Pancreas (tissue), 10 donors: ENCODE measurements at regions not wholly inside any gene's neighbourhood (a gene's known extent, or its start where the extent isn't known, plus 50 kb on each side); places are given as distances from the start of the nearest gene placed in this dataset.

Source experiments
- ATAC-seq, 4 donors: fragments of 200-7000 bp; cut with Tn5 transposase; one replicate each; pipeline versions ENCODE4 v1.8.0 to v1.9.1; 2020; ENCODE audit warnings: mild to moderate bottlenecking in 4 of 4, moderate library complexity in 4 of 4
- DNase-seq, 6 donors: peaks; one replicate each; pipeline ENCODE4 v3.0.0-alpha.2; 2020
- FAIRE-seq: peaks from 2 replicates; lab custom pipeline; 2012; peaks lifted over from hg19 to GRCh38; lab: Jason Lieb, UNC
- H3K27ac ChIP-seq, 4 donors: fragments of 200-600 bp; sonication (generic); 1 replicate in 3 of 4; 2 replicates in 1 of 4; pipeline versions ENCODE4 v1.5.0 to v1.8.0; 2020
- H3K27me3 ChIP-seq, 4 donors: fragments of 200-600 bp; one replicate each; pipeline ENCODE4 v1.8.0; 2021
- H3K36me3 ChIP-seq, 3 donors: fragments of 200-600 bp; sonication (generic) in 1 of 3; one replicate each; pipeline versions ENCODE4 v1.5.0 to v1.8.0; 2020 to 2021
- H3K4me1 ChIP-seq, 3 donors: fragments of 200-600 bp; one replicate each; pipeline ENCODE4 v1.8.0; 2021
- H3K4me3 ChIP-seq, 4 donors: fragments of 200-600 bp; sonication (generic) in 2 of 4; one replicate each; pipeline versions ENCODE4 v1.5.0 to v1.8.0; 2020 to 2021
- H3K9me3 ChIP-seq, 4 donors: fragments of 200-600 bp; one replicate each; pipeline ENCODE4 v1.8.0; 2021
- CTCF ChIP-seq, 4 donors: fragments of 200-600 bp; sonication (generic) in 3 of 4; IDR thresholded peaks; one replicate each; pipeline versions ENCODE4 v1.5.0 to v1.8.0; 2021; ENCODE audit warnings: antibody characterized with exemption in 4 of 4
- WGBS, 2 donors: extraction: QIAGEN DNeasy Blood & Tissue Kit; methylation state at CpG; one replicate each; pipeline ENCODE4 v1.1.7; 2013; 5-methylcytosine and 5-hydroxymethylcytosine counted together
- intact Hi-C, 3 donors: fragments of 100-400 bp; cut with DNase I; formaldehyde crosslinking; loops; one replicate each; pipeline versions ENCODE4 v1.11.1 to v1.14.2; 2022
- donor health status: healthy with polysubstance abuse.
- donor health status: DM: no; HTN: no; CAD: no; lungs with moderate emphysema.
- donor health status: DM: no; HTN: no; CAD: no.
- donor health status: control.
- donor health status: control.
- donor health status: Bipolar disorder and iron deficiency.
- donor health status: DM: yes; HTN: yes; CAD: no.
- donor health status: DM: no; HTN: no; CAD: no.
- donor health status: DM: no; HTN: no; CAD: no.
- donor health status: DM: yes; HTN: yes; CAD: no.

- no peak overlapping the region for H3K27ac ChIP-seq
- no peak for TF ChIP-seq CTCF (IDR thresholded peaks at IDR 0.05)
- H3K9me3 ChIP-seq: no peaks in the 10 kb centered on the region
- no peaks in the 10 kb centered on the region for H3K27me3 ChIP-seq
- intact Hi-C loops: no loop called here
- no peak for DNase-seq
- no peak for FAIRE-seq
- H3K4me3 ChIP-seq: no peak overlapping the region
- H3K36me3 ChIP-seq: no peaks in the 10 kb centered on the region
- H3K4me1 ChIP-seq: no peaks in the 10 kb centered on the region
- 37 to 42% methylated on average over 1 of the region's 1 CpG for WGBS, 2 donors
- ATAC-seq: no peak
Measured at GRCh38 chr10:55232553-55232952, 431.5 kb upstream of the PCDH15 start.

- 21 to 68% methylated on average over 1 of the region's 1 CpG for WGBS, 2 donors
- H3K9me3 ChIP-seq: no peaks in the 10 kb centered on the region
- FAIRE-seq (no peak), DNase-seq (no peak), ATAC-seq (no peak)
- no peak overlapping the region for H3K27ac ChIP-seq
- H3K27me3 ChIP-seq: no peaks in the 10 kb centered on the region
- H3K4me1 ChIP-seq: no peaks in the 10 kb centered on the region
- no peaks in the 10 kb centered on the region for H3K36me3 ChIP-seq
- H3K4me3 ChIP-seq: no peak overlapping the region
- intact Hi-C loops: no loop called here
- TF ChIP-seq CTCF (IDR thresholded peaks at IDR 0.05): no peak
Measured at GRCh38 chr10:55227967-55228366, 426.9 kb upstream of the PCDH15 start.

DNA sequence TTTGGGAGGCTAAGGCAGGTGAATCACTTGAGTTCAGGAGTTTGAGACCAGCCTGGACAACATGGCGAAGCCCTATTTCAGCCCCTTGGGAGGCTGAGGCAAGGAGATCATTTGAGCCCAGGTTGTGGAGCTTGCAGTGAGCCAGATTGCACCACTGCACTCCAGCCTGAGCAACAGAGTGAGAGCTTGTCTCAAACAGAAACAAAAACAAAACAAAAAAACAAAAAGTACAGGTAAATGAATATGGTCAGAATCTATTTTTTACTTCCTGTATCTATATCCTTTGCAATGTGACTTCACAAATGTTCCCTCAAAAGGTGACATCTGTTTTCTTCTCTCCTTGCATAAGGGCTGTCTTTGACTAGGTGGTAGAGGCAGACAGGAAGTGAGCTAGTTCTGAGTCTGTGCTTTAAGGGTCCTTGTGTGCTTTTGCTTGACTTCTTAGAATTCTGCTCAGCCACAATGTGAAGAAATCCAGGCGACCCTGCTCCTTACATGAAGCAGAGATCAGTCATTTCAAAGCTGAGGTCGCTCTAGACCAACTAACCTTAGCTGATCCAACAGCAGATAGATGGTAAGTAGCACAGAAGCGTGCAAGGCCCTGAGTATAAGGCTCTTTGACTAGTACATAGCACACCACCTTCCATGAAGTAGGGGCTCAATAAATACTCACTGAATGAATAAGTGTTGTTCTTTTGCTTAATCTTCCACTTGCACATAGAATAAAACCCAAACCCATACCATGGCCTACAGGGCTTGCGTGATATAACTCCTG, 423.2 kb upstream of the PCDH15 start:
- Histone ChIP-seq H3K9me3 (no peaks in the 10 kb centered on the region), H3K27me3 (no peaks in the 10 kb centered on the region), H3K4me3 (no peak overlapping the region), H3K4me1 (no peaks in the 10 kb centered on the region), H3K27ac (no peak overlapping the region), H3K36me3 (no peaks in the 10 kb centered on the region)
- intact Hi-C loops: no loop called here
- no peak for TF ChIP-seq CTCF (IDR thresholded peaks at IDR 0.05)
- FAIRE-seq: no peak
- no peak for DNase-seq
- no peak for ATAC-seq
- 73 to 75% methylated on average over 5 of the region's 5 CpGs for WGBS, 2 donors

- H3K27ac ChIP-seq: no peak overlapping the region
- intact Hi-C loops: no loop called here
- H3K36me3 ChIP-seq: no peaks in the 10 kb centered on the region
- DNase-seq (no peak), FAIRE-seq (no peak), ATAC-seq (no peak)
- H3K4me1 ChIP-seq: no peaks in the 10 kb centered on the region
- 60 to 61% methylated on average over 2 of the region's 2 CpGs for WGBS, 2 donors
- TF ChIP-seq CTCF (IDR thresholded peaks at IDR 0.05): no peak
- H3K27me3 ChIP-seq: no peaks in the 10 kb centered on the region
- H3K9me3 ChIP-seq: no peaks in the 10 kb centered on the region
- no peak overlapping the region for H3K4me3 ChIP-seq
Measured at GRCh38 chr10:55223352-55223751, 422.3 kb upstream of the PCDH15 start.

GRCh38 chr10:55220975-55221374, 419.9 kb upstream of the PCDH15 start:
- ATAC-seq (no peak), DNase-seq (no peak), FAIRE-seq (no peak)
- Histone ChIP-seq H3K27ac (no peak overlapping the region), H3K4me3 (no peak overlapping the region), H3K36me3 (no peaks in the 10 kb centered on the region), H3K4me1 (no peaks in the 10 kb centered on the region), H3K27me3 (no peaks in the 10 kb centered on the region), H3K9me3 (no peaks in the 10 kb centered on the region)
- intact Hi-C loops: no loop called here
- no peak for TF ChIP-seq CTCF (IDR thresholded peaks at IDR 0.05)
